ENCODE measurements at regions not wholly inside any gene's neighbourhood (a gene's known extent, or its start where the extent isn't known, plus 50 kb on each side); places are given as distances from the start of the nearest gene placed in this dataset.

DNA sequence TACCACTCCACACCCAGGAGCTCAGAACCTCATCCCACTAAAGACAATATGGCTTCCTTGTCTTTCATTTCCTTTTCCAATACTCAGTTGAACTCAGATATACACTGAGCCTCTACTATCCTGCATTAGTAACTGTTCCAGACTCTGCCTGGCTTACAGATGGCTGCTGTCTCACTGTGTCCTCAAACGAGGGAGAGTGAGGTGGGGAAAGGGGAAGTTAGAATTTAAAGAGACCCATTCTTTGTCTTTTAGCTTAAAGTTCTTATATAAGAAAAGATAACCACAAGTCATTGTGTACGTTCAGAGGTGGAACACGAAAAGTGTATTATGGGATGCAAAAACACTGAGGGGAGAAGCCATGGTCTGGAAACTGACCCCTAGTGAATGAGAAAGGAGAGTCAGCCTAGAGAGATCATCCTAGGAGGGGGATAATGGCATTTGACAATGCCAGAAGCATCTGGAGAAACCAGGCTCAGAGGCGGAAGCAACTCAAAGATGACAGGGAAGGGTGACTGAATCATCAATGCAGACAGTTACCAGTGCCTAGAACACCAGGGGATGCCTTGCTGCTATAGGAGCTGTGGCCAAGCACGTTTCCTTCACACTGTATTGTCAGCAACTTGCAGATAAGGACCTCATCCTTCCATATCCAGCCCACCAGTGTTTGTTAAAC is 170.7 kb downstream of the CYRIA start:
- Histone ChIP-seq H3K9me3 (ENCODE audit: control insufficient read depth, low read length) (no peaks in the 10 kb centered on the region), H3K36me3 (ENCODE audit: control insufficient read depth, insufficient read depth, low read length) (no peaks in the 10 kb centered on the region), H3K27ac (no peak overlapping the region), H2AFZ (no peak overlapping the region), H3K79me2 (no peaks in the 10 kb centered on the region), H3K9ac (no peak overlapping the region), H3K4me2 (ENCODE audit: low read length) (no peak overlapping the region), H3K4me3 (ENCODE audit: low read depth, low read length) (no peak overlapping the region), H3K27me3 (ENCODE audit: control insufficient read depth, insufficient read depth, low read length) (no peaks in the 10 kb centered on the region), H3K4me1 (no peaks in the 10 kb centered on the region)
- TF ChIP-seq CTCF (IDR thresholded peaks at IDR 0.05), result no peak

DNA sequence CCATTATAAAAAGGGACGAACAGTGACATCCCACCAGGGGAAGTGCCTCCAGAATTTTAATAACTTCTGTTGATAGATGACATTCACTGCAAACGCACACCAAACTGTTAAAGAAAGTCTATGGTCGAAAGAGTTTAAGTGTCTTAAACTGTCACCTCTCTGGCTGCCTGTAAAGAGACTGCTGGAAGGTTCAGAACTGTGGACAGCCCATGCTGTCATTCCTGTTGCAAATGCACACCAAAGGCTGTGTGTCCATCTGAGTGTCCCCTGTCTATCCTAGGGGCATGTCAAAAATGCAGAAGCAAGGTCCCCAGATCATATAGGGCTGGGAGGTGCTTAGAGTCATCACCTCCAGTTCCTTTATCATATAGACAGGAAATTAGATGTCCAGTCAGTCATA is 171.8 kb downstream of the CYRIA start:
- Histone ChIP-seq H3K9me3 (ENCODE audit: control insufficient read depth, low read length) (no peaks in the 10 kb centered on the region), H3K9ac (no peak overlapping the region), H2AFZ (no peak overlapping the region), H3K4me1 (no peaks in the 10 kb centered on the region), H3K36me3 (ENCODE audit: control insufficient read depth, insufficient read depth, low read length) (no peaks in the 10 kb centered on the region), H3K4me3 (ENCODE audit: low read depth, low read length) (no peak overlapping the region), H3K4me2 (ENCODE audit: low read length) (no peak overlapping the region), H3K27ac (no peak overlapping the region), H3K79me2 (no peaks in the 10 kb centered on the region), H3K27me3 (ENCODE audit: control insufficient read depth, insufficient read depth, low read length) (no peaks in the 10 kb centered on the region)
- no peak for TF ChIP-seq CTCF (IDR thresholded peaks at IDR 0.05)

DNA sequence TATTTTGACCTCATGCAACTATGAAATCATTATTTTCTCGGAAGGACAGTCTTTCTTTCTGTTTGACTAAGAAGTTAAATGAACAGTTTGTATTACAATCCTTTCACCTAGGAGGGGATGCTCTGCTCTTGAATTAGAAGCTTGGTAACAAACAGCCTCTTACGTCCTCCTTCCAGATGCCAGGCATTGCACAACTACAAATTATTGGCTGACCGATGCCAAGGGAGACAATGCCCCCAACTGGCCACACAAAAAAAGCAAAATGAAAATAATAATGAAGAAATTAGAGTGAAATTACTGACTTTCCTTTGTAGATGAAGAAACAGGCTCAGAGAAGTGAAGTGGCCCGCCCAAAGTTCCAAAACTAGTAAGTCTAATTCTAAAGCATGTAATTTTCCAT is 177.9 kb downstream of the CYRIA start:
- Histone ChIP-seq H2AFZ (no peak overlapping the region), H3K27me3 (ENCODE audit: control insufficient read depth, insufficient read depth, low read length) (no peaks in the 10 kb centered on the region), H3K4me3 (ENCODE audit: low read depth, low read length) (no peak overlapping the region), H3K4me1 (no peaks in the 10 kb centered on the region), H3K79me2 (no peaks in the 10 kb centered on the region), H3K4me2 (ENCODE audit: low read length) (no peak overlapping the region), H3K9me3 (ENCODE audit: control insufficient read depth, low read length) (no peaks in the 10 kb centered on the region), H3K36me3 (ENCODE audit: control insufficient read depth, insufficient read depth, low read length) (no peaks in the 10 kb centered on the region), H3K27ac (no peak overlapping the region), H3K9ac (no peak overlapping the region)
- TF ChIP-seq CTCF (IDR thresholded peaks at IDR 0.05), result no peak

- Histone ChIP-seq H3K4me2 (ENCODE audit: low read length) (no peak overlapping the region), H3K27ac (no peak overlapping the region), H3K4me3 (ENCODE audit: low read depth, low read length) (no peak overlapping the region), H3K9ac (no peak overlapping the region), H3K4me1 (no peaks in the 10 kb centered on the region), H3K9me3 (ENCODE audit: control insufficient read depth, low read length) (no peaks in the 10 kb centered on the region), H3K79me2 (no peaks in the 10 kb centered on the region), H3K27me3 (ENCODE audit: control insufficient read depth, insufficient read depth, low read length) (no peaks in the 10 kb centered on the region), H2AFZ (no peak overlapping the region), H3K36me3 (ENCODE audit: control insufficient read depth, insufficient read depth, low read length) (no peaks in the 10 kb centered on the region)
- no peak for TF ChIP-seq CTCF (IDR thresholded peaks at IDR 0.05)
These were observed 180.4 kb downstream of the CYRIA start for GRCh38 chr2:16485251-16485650.

GRCh38 chr2:16482460-16482859 is 183.2 kb downstream of the CYRIA start:
- Histone ChIP-seq H3K27me3 (ENCODE audit: control insufficient read depth, insufficient read depth, low read length) (no peaks in the 10 kb centered on the region), H3K4me1 (no peaks in the 10 kb centered on the region), H3K9me3 (ENCODE audit: control insufficient read depth, low read length) (no peaks in the 10 kb centered on the region), H3K27ac (no peak overlapping the region), H3K36me3 (ENCODE audit: control insufficient read depth, insufficient read depth, low read length) (no peaks in the 10 kb centered on the region), H3K9ac (no peak overlapping the region), H3K79me2 (no peaks in the 10 kb centered on the region), H2AFZ (no peak overlapping the region), H3K4me2 (ENCODE audit: low read length) (no peak overlapping the region), H3K4me3 (ENCODE audit: low read depth, low read length) (no peak overlapping the region)
- TF ChIP-seq CTCF (IDR thresholded peaks at IDR 0.05), result no peak
